WTC11 (cell line): ENCODE measurements at regions not wholly inside any gene's neighbourhood (a gene's known extent, or its start where the extent isn't known, plus 50 kb on each side); places are given as distances from the start of the nearest gene placed in this dataset.

Experiments used
- ATAC-seq: fragments of 200-7000 bp; cut with Tn5 transposase; 2 replicates; pipeline ENCODE4 v1.10.0; 2021; ENCODE audit warnings: mild to moderate bottlenecking, moderate library complexity
- CTCF ChIA-PET: fragments of 300-600 bp; sonication (Branson Sonifier 250); formaldehyde crosslinking; loops from one replicate; lab custom pipeline; 2021; ENCODE audit warnings: antibody characterized with exemption; lab: Charles Lee
- POLR2A ChIA-PET: fragments of 350-600 bp; sonication (Branson Sonifier 250); formaldehyde crosslinking; loops from one replicate; lab custom pipeline; 2021; ENCODE audit warnings: antibody characterized with exemption; lab: Charles Lee
- DNase-seq: peaks from one replicate; pipeline ENCODE4 v3.0.0; 2021; ENCODE audit warnings: low spot score
- H3K27ac Mint-ChIP-seq: 2 replicates; pipeline ENCODE4 v1.8.0; 2021; ENCODE audit warnings: mixed read lengths
- H3K27me3 Mint-ChIP-seq: 2 replicates; pipeline ENCODE4 v1.8.0; 2021; ENCODE audit warnings: low read depth, mild to moderate bottlenecking, moderate library complexity, mixed read lengths
- H3K36me3 Mint-ChIP-seq: 2 replicates; pipeline ENCODE4 v1.8.0; 2021; ENCODE audit warnings: mixed read lengths
- H3K4me1 Mint-ChIP-seq: 2 replicates; pipeline ENCODE4 v1.8.0; 2022; ENCODE audit warnings: mixed read lengths
- H3K4me3 Mint-ChIP-seq: 2 replicates; pipeline ENCODE4 v1.8.0; 2021; ENCODE audit warnings: mild to moderate bottlenecking, moderate library complexity, mixed read lengths
- H3K9me3 Mint-ChIP-seq: 2 replicates; pipeline ENCODE4 v1.8.0; 2021; ENCODE audit warnings: mixed read lengths
- CBFB ChIP-seq: sonication (generic); formaldehyde crosslinking; IDR thresholded peaks from 2 replicates; pipeline ENCODE4 v1.8.1; 2022; ENCODE audit warnings: mild to moderate bottlenecking, low read depth, missing genetic modification reagents
- CDX4 ChIP-seq: fragments of 250-450 bp; sonication (Bioruptor Pico); IDR thresholded peaks from 2 replicates; pipeline ENCODE4 v1.9.0; 2021; ENCODE audit warnings: moderate library complexity, mild to moderate bottlenecking, inconsistent platforms, borderline replicate concordance
- CREB1 ChIP-seq: sonication (generic); formaldehyde crosslinking; IDR thresholded peaks from 2 replicates; pipeline ENCODE4 v1.8.0; 2023; ENCODE audit warnings: mild to moderate bottlenecking, missing genetic modification reagents
- E2F5 ChIP-seq: sonication (generic); formaldehyde crosslinking; IDR thresholded peaks from 2 replicates; pipeline ENCODE4 v1.8.1; 2022; ENCODE audit warnings: mild to moderate bottlenecking, moderate library complexity, missing genetic modification reagents
- ELF4 ChIP-seq: sonication (generic); formaldehyde crosslinking; IDR thresholded peaks from 2 replicates; pipeline ENCODE4 v1.8.1; 2022; ENCODE audit warnings: low read depth, mild to moderate bottlenecking, moderate library complexity, missing genetic modification reagents
- EMX1 ChIP-seq: fragments of 250-450 bp; sonication (Bioruptor Pico); IDR thresholded peaks from 2 replicates; pipeline ENCODE4 v1.8.0; 2021; ENCODE audit warnings: mild to moderate bottlenecking
- FOXP1 ChIP-seq: sonication (generic); formaldehyde crosslinking; IDR thresholded peaks from 2 replicates; pipeline ENCODE4 v1.8.0; 2022; ENCODE audit warnings: missing genetic modification reagents, mild to moderate bottlenecking, moderate library complexity, borderline replicate concordance
- GABPB1 ChIP-seq: sonication (generic); formaldehyde crosslinking; IDR thresholded peaks from 2 replicates; pipeline ENCODE4 v1.8.1; 2023; ENCODE audit warnings: mild to moderate bottlenecking, missing genetic modification reagents
- GRHL2 ChIP-seq: fragments of 250-450 bp; sonication (Bioruptor Pico); IDR thresholded peaks from 2 replicates; pipeline ENCODE4 v1.8.0; 2022; ENCODE audit warnings: mild to moderate bottlenecking, moderate library complexity; ENCODE audit not compliant: insufficient replicate concordance, severe bottlenecking
- HMGXB4 ChIP-seq: sonication (generic); formaldehyde crosslinking; IDR thresholded peaks from 2 replicates; pipeline ENCODE4 v1.8.1; 2023; ENCODE audit warnings: mild to moderate bottlenecking, moderate library complexity, missing genetic modification reagents
- IRF1 ChIP-seq: sonication (generic); formaldehyde crosslinking; IDR thresholded peaks from 2 replicates; pipeline ENCODE4 v1.8.0; 2023; ENCODE audit warnings: missing genetic modification reagents
- MXD4 ChIP-seq: fragments of 250-450 bp; sonication (Bioruptor Pico); IDR thresholded peaks from 2 replicates; pipeline ENCODE4 v1.8.0; 2021; ENCODE audit warnings: mild to moderate bottlenecking, moderate library complexity, borderline replicate concordance
- NFE2L1 ChIP-seq: sonication (generic); formaldehyde crosslinking; IDR thresholded peaks from 2 replicates; pipeline ENCODE4 v1.8.1; 2023; ENCODE audit warnings: missing genetic modification reagents
- NFYB ChIP-seq: sonication (generic); formaldehyde crosslinking; conservative IDR thresholded peaks from 2 replicates; pipeline ENCODE4 v1.8.0; 2022; ENCODE audit warnings: low read depth, missing genetic modification reagents
- TEAD4 ChIP-seq: sonication (generic); formaldehyde crosslinking; IDR thresholded peaks from 2 replicates; pipeline ENCODE4 v1.8.0; 2022; ENCODE audit warnings: mild to moderate bottlenecking, missing genetic modification reagents
- ZBTB43 ChIP-seq: sonication (generic); formaldehyde crosslinking; IDR thresholded peaks from 2 replicates; pipeline ENCODE4 v1.8.1; 2023; ENCODE audit warnings: mild to moderate bottlenecking, missing genetic modification reagents
- ZNF423 ChIP-seq: fragments of 250-450 bp; sonication (Bioruptor Pico); IDR thresholded peaks from 2 replicates; pipeline ENCODE4 v2.1.2; 2022; ENCODE audit warnings: mild to moderate bottlenecking, moderate library complexity
- ZNF425 ChIP-seq: fragments of 250-450 bp; sonication (Bioruptor Pico); conservative IDR thresholded peaks from 2 replicates; pipeline ENCODE4 v1.9.0; 2021; ENCODE audit warnings: mild to moderate bottlenecking

GRCh38 chr5:54882841-54883240, 102.6 kb downstream of the ESM1 start:
- H3K9me3 Mint-ChIP-seq = peaks cover 33% of the 10 kb centered on the region
- peak overlapping the region; percentile 75 for H3K4me3 Mint-ChIP-seq
- ATAC-seq (no peak; the same call in 1 of the 2 replicates), DNase-seq (no peak)
- H3K27ac Mint-ChIP-seq = no peak overlapping the region
- H3K36me3 Mint-ChIP-seq = peaks cover 25% of the 10 kb centered on the region
- CTCF ChIA-PET = interaction anchor here (0.9 to 1.4 kb wide), 2 partner anchors 15 to 22 kb away, joined by 4 to 5 read pairs; no protein-coding TSS in a partner anchor
- peaks cover 52% of the 10 kb centered on the region for H3K27me3 Mint-ChIP-seq
- POLR2A ChIA-PET = no interaction called here
- H3K4me1 Mint-ChIP-seq = peaks cover 34% of the 10 kb centered on the region
- no peak for TF ChIP-seq NFE2L1 (CRISPR knock-in tag)
- TF ChIP-seq CBFB = no peak
- no peak for TF ChIP-seq NFYB
- TF ChIP-seq HMGXB4 = no peak
- no peak for TF ChIP-seq ELF4
- TF ChIP-seq GRHL2 (CRISPR knock-in tag) = no peak
- TF ChIP-seq ZNF425 (CRISPR knock-in tag) = no peak
- no peak for TF ChIP-seq ZNF423 (CRISPR knock-in tag)
- no peak for TF ChIP-seq GABPB1 (CRISPR knock-in tag)
- no peak for TF ChIP-seq IRF1 (CRISPR knock-in tag)
- no peak for TF ChIP-seq CDX4 (CRISPR knock-in tag)
- no peak for TF ChIP-seq EMX1
- no peak for TF ChIP-seq ZBTB43 (CRISPR knock-in tag)
- TF ChIP-seq E2F5 = no peak
- no peak for TF ChIP-seq MXD4
- no peak for TF ChIP-seq CREB1 (CRISPR knock-in tag)

GRCh38 chr5:54882101-54882500, 103.3 kb downstream of the ESM1 start:
- no peak overlapping the region for H3K4me3 Mint-ChIP-seq

More at GRCh38 chr5:54882101-54882500, 103.3 kb downstream of the ESM1 start:
- CTCF ChIA-PET = interaction anchor here (1.4 kb wide), 1 partner anchor 23 kb away, joined by 4 read pairs; no protein-coding TSS in a partner anchor
- Mint-ChIP-seq H3K36me3 (peaks cover 25% of the 10 kb centered on the region), H3K4me1 (peaks cover 38% of the 10 kb centered on the region), H3K27me3 (peaks cover 52% of the 10 kb centered on the region), H3K27ac (no peak overlapping the region), H3K9me3 (peaks cover 29% of the 10 kb centered on the region)
- DNase-seq = no peak
- TF ChIP-seq TEAD4 (CRISPR knock-in tag) = no peak
- no peak for TF ChIP-seq FOXP1 (CRISPR knock-in tag)
- POLR2A ChIA-PET = no interaction called here
- no peak for ATAC-seq
